Lung (tissue), 11 donors: ENCODE measurements at regions not wholly inside any gene's neighbourhood (a gene's known extent, or its start where the extent isn't known, plus 50 kb on each side); places are given as distances from the start of the nearest gene placed in this dataset.

ENCODE experiments used
- ATAC-seq: fragments of 200-7000 bp; cut with Tn5 transposase; one replicate; pipeline ENCODE4 v1.9.1; 2020; ENCODE audit warnings: moderate number of reproducible peaks; ENCODE audit not compliant: insufficient read depth, low FRiP score
- DNase-seq, 3 donors: peaks; one replicate each; pipeline ENCODE4 v3.0.0-alpha.2; 2013 to 2017
- H3K27ac ChIP-seq, 2 donors: one replicate each; pipeline ENCODE4 v1.5.1; 2013; ENCODE audit warnings: mild to moderate bottlenecking in 2 of 2, moderate library complexity in 2 of 2, control low read depth in 1 of 2, inconsistent platforms in 1 of 2, low read depth in 1 of 2, low read length in 1 of 2
- H3K27me3 ChIP-seq, 3 donors: one replicate each; pipeline ENCODE4 v1.5.1; 2013; ENCODE audit warnings: low read length in 2 of 3; ENCODE audit not compliant: control insufficient read depth in 3 of 3, insufficient read depth in 3 of 3
- H3K36me3 ChIP-seq, 4 donors: one replicate each; pipeline ENCODE4 v1.5.1; 2013; ENCODE audit warnings: low read length in 4 of 4, mild to moderate bottlenecking in 1 of 4, moderate library complexity in 1 of 4; ENCODE audit not compliant: control insufficient read depth in 4 of 4, insufficient read depth in 4 of 4
- H3K4me1 ChIP-seq, 5 donors: one replicate each; pipeline ENCODE4 v1.5.1; 2013; ENCODE audit warnings: low read length in 5 of 5, mild to moderate bottlenecking in 2 of 5, moderate library complexity in 1 of 5; ENCODE audit not compliant: control insufficient read depth in 5 of 5, insufficient read depth in 5 of 5
- H3K4me3 ChIP-seq: one replicate; pipeline ENCODE4 v1.5.1; 2013; ENCODE audit warnings: mild to moderate bottlenecking, control low read depth, moderate library complexity
- H3K9ac ChIP-seq, 2 donors: one replicate each; pipeline ENCODE4 v1.5.1; 2013; ENCODE audit warnings: low read length in 2 of 2, control low read depth in 1 of 2; ENCODE audit not compliant: insufficient read depth in 1 of 2
- H3K9me3 ChIP-seq, 4 donors: one replicate each; pipeline ENCODE4 v1.5.1; 2013; ENCODE audit warnings: low read length in 3 of 4, mild to moderate bottlenecking in 1 of 4, moderate library complexity in 1 of 4; ENCODE audit not compliant: control insufficient read depth in 4 of 4, insufficient read depth in 3 of 4
- CTCF ChIP-seq: IDR thresholded peaks from 2 replicates; pipeline ENCODE4 v1.5.1; 2012; ENCODE audit warnings: mild to moderate bottlenecking; ENCODE audit errors: control extremely low read depth, extremely low read depth
- WGBS, 2 donors: extraction: QIAGEN DNeasy Blood & Tissue Kit; methylation state at CpG; one replicate each; pipeline ENCODE4 v1.1.7; 2013; 5-methylcytosine and 5-hydroxymethylcytosine counted together
- donor health status: control.
- donor health status: control.
- donor health status: Bipolar disorder and iron deficiency.
- donor health status: healthy.
- donor health status: DM: yes; HTN: yes; CAD: no.

- DNase-seq, result no peak
- no peak for ATAC-seq
- no peak overlapping the region for H3K9ac ChIP-seq
These were observed 255.4 kb upstream of the HSF2 start for GRCh38 chr6:122143813-122144601.

GRCh38 chr6:122145246-122145645, 254.2 kb upstream of the HSF2 start:
- 82 to 87% methylated on average over 2 of the region's 2 CpGs for WGBS, 2 donors
- no peak for ATAC-seq

More at GRCh38 chr6:122143813-122144601, 255.4 kb upstream of the HSF2 start:
- Histone ChIP-seq H3K4me1 (no peaks in the 10 kb centered on the region), H3K9me3 (no peaks in the 10 kb centered on the region), H3K36me3 (no peaks in the 10 kb centered on the region), H3K27me3 (no peaks in the 10 kb centered on the region), H3K27ac (no peak overlapping the region), H3K4me3 (no peak overlapping the region)
- TF ChIP-seq CTCF, result no peak
- 71 to 80% methylated on average over 3 of the region's 3 CpGs for WGBS, 2 donors

DNA sequence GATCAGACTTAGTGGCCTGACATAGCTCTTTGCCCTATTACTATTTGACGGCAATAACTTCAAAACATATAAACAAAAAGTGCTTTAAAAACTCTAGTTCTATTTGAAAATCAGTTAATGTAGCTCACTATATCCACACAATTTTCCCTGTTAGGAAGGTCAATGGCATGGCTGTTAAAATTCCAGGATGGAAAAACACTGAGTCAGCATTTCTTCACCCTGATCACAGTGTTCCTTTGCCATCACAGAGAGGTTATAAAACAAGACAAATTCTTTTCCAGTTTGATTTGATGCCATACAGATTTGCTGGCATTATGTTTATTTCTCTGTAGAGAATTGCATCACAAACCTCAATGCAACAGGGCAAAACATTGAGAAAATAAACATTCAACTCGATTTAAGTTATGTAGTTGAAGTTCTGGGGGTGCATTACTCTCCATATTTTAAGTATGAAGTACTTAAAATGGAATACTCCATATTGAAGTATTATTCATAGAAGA, 253.7 kb upstream of the HSF2 start:
- no peak overlapping the region for H3K27ac ChIP-seq
- H3K4me1 ChIP-seq, result no peaks in the 10 kb centered on the region
- H3K9ac ChIP-seq, result no peak overlapping the region
- ATAC-seq (no peak), DNase-seq (no peak)
- H3K36me3 ChIP-seq, result no peaks in the 10 kb centered on the region
- H3K4me3 ChIP-seq, result no peak overlapping the region
- no peaks in the 10 kb centered on the region for H3K9me3 ChIP-seq
- TF ChIP-seq CTCF, result no peak
- H3K27me3 ChIP-seq, result no peaks in the 10 kb centered on the region
- 78 to 83% methylated on average over 2 of the region's 2 CpGs for WGBS, 2 donors

More at GRCh38 chr6:122145246-122145645, 254.2 kb upstream of the HSF2 start:
- no peak overlapping the region for H3K4me3 ChIP-seq
- H3K27ac ChIP-seq, result no peak overlapping the region
- TF ChIP-seq CTCF, result no peak
- no peaks in the 10 kb centered on the region for H3K36me3 ChIP-seq
- no peaks in the 10 kb centered on the region for H3K27me3 ChIP-seq
- H3K4me1 ChIP-seq, result no peaks in the 10 kb centered on the region
- no peaks in the 10 kb centered on the region for H3K9me3 ChIP-seq
- no peak for DNase-seq
- H3K9ac ChIP-seq, result no peak overlapping the region

DNA sequence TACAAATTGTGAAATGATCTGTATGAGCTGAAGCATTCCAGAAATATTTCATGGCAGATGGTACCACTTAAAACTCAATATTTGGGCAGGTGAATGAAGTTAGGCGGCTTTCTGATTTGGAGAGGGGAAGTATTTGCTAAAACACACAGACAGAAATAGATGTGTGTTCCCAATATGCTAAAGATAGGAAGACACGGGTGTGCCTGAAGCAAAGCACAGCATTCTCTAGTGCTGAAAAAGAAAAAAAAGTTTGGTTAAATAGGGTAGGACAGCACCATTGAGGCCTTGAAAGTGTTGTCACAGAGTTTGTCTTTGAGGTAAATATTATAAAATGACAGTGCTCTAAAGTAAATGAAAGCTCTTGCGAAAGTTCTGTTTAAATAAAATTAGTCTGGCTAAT, 252.2 kb upstream of the HSF2 start:
- no peaks in the 10 kb centered on the region for H3K27me3 ChIP-seq
- no peaks in the 10 kb centered on the region for H3K9me3 ChIP-seq
- H3K36me3 ChIP-seq, result no peaks in the 10 kb centered on the region
- DNase-seq, result no peak
- H3K9ac ChIP-seq, result no peak overlapping the region
- no peak overlapping the region for H3K4me3 ChIP-seq
- TF ChIP-seq CTCF, result no peak
- H3K27ac ChIP-seq, result no peak overlapping the region
- 78 to 79% methylated on average over 3 of the region's 3 CpGs for WGBS, 2 donors
- ATAC-seq, result no peak
- H3K4me1 ChIP-seq, result peaks cover 0 to 6% (median 0%) of the 10 kb centered on the region in 5 donors
